T47D (cell line): ENCODE measurements at regions not wholly inside any gene's neighbourhood (a gene's known extent, or its start where the extent isn't known, plus 50 kb on each side); places are given as distances from the start of the nearest gene placed in this dataset.
A peak's percentile ranks its signal among the peaks of the same experiment; 100 is the strongest.

Source experiments
- DNase-seq, 2 experiments: peaks; one replicate each; pipeline versions ENCODE4 v3.0.0 to v3.0.0-alpha.2; 2011 to 2012; ENCODE audit warnings: low read depth in 1 of 2, low spot score in 1 of 2
- JUND ChIP-seq: IDR thresholded peaks from 2 replicates; pipeline ENCODE4 v1.6.1; 2012; ENCODE audit warnings: low read depth
- in situ Hi-C: cut with HindIII; loops from 2 replicates; pipeline ENCODE4 v1.10.0; 2016; ENCODE audit warnings: low sequenced_read_pairs, low pct_unique_long_range_greater_than_20kb

DNA sequence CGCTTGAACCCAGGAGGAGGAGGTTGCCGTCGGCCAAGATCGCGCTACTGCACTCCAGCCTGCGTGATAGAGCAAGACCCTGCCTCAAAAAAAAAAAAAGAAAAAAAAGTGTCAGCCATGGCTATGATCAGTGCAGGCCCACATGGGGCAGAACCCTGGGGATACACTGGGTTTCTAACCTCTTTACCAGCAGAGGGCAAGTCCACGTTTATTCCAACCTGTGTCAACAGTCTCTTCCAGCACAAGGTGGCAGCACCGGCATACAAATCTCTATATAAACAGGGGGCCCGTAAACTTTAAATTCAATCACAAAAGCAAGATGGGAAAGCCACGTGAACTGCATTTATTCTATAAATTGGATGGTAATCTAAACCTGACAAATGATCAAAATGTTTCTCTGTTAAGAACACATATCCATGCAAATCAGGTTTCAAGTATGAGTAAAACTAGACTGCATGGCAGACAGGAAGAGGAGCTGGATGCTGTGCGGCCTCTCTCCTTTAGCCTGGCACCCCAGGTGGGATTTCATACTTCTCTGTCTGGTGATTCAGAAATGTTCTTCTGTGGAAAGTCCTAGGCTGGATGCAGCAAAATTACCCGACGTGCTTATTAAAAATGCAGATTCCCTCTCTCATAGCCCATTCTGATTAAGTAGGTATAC, 60.0 kb upstream of the STEAP1B start:
- TF ChIP-seq JUND = no peak
- peak; percentile 75 to 87 for DNase-seq
- in situ Hi-C loops = no loop called here

DNA sequence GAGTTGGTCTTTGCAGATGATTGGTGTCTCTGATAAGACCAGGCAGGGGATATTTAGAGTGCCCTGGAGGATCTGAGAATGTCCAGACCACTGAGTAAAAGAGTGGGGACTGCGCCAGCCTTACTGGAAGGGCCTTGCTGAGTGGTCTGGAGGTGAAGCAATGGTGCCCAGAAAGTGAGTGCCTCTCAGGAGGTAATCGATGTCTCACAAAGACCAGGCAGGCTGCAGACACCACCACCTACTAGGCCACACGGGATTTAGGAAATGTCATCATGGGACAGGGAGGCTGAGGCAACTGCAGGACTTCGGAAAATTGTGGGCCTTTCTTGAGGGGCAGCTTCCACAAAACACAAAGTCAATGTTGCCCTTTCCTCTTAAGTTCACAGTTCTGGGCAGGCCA, 57.2 kb upstream of the STEAP1B start:
- in situ Hi-C loops = no loop called here
- no peak for DNase-seq
- no peak for TF ChIP-seq JUND

DNA sequence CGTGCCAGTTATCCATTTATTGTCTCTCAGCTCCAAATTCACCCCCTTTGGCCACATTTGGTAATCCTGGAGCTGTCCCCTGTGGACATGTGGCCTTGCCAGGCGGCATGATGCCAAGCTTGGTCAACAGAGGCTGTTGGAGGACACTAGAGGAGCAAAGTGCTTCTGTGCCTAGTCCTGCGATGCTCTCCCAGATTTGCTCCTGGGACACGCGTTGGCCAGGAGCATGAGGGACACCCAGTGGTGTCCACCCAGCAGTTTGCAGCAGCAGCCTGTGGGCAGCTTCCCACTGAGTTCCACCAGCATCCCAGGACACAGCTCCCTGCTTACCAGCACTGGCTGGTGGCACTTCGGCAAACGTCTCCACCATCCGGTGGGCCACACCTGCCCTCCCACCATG, 55.5 kb upstream of the STEAP1B start:
- no peak for TF ChIP-seq JUND
- DNase-seq = no peak
- in situ Hi-C loops = no loop called here

DNA sequence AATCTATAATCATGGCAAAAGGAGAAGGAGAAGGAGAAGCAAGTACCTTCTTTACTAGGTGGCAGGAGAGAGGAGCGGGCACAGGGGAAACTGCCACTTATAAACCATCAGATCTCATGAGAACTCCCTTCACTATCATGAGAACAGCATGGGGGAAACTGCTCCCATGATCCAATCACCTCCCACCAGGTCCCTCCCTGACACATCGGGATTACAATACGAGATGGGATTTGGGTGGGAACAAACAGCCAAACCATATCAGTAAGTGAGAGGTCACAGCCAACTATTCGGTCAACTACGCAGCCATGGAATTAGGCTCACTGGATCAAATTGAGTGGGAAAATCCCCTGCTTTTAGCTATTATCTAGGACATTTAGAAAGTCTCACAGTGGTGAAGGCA, 54.2 kb upstream of the STEAP1B start:
- in situ Hi-C loops = no loop called here
- DNase-seq = no peak
- TF ChIP-seq JUND = no peak

DNA sequence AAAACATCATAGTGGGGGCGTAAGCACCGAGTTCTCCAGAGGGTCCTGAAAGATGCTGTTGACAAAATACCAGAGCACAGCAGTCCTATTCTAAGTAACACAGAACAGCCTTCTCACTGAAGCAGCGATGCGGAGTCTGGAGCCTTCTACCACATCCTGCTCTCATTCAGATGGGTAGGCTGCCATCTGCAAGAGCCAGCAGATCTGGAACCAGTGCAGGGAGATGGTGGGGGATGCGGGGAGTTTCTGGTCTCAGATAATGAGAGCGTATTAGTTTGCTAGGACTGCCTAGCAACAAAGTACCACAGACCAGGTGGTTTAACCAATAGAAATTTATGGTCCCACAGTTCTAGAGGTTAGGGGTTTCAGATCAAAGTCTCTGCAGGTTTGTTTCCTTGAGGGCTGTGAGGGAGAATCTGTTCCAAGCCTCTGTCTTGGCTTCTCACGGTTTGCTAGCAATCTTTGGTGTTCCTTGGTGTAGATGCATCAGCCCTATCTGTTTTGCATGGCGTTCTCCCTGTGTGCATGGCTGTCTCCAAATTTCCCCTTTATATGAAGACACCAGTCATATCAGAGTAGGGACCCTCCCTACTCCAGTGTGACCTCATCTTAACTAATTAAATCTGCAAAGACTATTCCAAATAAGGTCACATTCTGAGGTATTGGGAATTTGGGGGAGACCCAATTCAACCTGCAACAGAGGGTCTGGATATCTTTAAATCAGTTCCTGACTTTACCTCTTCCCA, 52.0 kb upstream of the STEAP1B start:
- in situ Hi-C loops = no loop called here
- TF ChIP-seq JUND = no peak
- DNase-seq = no peak

DNA sequence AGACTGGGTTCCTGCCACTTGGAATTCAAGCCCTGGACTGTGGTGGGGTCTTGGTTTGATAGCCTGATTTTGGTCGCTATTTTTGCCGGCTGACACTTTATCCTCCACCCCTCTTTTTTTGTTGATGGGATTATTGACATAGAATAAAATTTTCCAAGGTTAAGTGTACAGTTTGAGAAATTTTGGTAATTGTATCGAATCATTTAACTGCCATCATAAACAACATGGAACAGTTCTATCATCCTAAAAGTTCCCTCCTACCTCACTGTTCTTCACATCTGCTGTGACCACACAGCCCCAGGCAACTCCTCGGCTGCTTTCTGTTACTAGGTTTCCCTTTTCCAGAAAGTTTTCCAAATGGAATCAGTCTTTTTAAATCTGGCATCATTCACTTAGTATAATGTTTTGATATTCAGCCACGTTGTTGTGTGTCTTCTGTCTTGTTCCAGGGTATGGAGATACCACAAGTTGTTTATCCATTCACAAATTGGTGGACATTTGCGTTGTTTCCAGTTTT, 50.6 kb upstream of the STEAP1B start:
- DNase-seq = no peak
- in situ Hi-C loops = no loop called here
- TF ChIP-seq JUND = no peak

DNA sequence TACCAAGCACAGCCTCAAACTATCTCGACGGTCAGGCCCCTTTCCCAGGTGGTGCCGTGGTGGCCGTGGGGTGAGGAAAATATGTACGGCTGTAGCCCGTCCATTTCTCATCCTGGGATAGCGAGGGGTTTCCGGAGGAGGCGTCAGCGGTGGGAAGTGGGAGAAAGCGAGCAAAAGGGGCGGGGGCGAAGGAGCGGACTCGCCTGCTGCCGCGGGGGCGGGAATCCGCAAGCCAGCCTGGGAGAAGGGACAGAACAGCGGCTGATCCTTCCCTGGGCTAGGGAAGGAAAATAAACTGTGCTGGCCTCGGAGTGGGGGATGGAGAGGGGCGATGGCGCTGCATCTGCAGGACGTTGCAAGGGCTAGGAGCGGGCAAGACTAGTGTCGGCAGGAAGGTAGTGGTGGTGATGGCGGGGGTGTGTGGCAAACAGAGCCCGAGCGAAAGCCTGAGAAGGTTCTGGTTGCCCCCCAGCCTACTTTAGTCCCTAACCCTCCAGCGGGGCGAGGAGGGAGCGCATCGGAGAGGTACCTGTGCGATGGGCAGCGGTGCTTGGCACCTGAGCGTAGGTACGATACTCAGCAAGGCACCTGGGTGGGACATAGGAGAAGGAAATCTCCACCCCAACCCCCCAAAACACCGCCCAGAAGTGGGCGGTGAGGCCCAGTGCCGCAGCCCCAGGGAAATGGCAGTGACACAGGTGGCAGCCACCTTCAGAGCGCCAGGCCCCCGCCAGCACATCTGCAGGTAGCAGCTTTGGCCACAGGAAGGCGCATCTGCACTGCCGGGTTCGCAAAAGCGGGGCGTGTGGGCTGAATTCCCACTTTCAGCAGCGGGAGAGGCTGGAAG, 49.9 kb upstream of the STEAP1B start:
- TF ChIP-seq JUND = no peak
- in situ Hi-C loops = no loop called here
- peak in 1 of 2 experiments; percentile 44 for DNase-seq
